GM18505 (cell line): ENCODE measurements at regions not wholly inside any gene's neighbourhood (a gene's known extent, or its start where the extent isn't known, plus 50 kb on each side); places are given as distances from the start of the nearest gene placed in this dataset.

ENCODE experiments used
- ATAC-seq: cut with Tn5 transposase; IDR thresholded peaks from one replicate; pipeline ENCODE4 v1.9.1; 2021; ENCODE audit not compliant: unreplicated experiment
- POLR2A ChIP-seq: IDR thresholded peaks from 4 replicates; pipeline ENCODE4 v1.6.1; 2011; ENCODE audit warnings: borderline replicate concordance; ENCODE audit not compliant: insufficient read depth, insufficient read length; ENCODE audit errors: extremely low read depth

DNA sequence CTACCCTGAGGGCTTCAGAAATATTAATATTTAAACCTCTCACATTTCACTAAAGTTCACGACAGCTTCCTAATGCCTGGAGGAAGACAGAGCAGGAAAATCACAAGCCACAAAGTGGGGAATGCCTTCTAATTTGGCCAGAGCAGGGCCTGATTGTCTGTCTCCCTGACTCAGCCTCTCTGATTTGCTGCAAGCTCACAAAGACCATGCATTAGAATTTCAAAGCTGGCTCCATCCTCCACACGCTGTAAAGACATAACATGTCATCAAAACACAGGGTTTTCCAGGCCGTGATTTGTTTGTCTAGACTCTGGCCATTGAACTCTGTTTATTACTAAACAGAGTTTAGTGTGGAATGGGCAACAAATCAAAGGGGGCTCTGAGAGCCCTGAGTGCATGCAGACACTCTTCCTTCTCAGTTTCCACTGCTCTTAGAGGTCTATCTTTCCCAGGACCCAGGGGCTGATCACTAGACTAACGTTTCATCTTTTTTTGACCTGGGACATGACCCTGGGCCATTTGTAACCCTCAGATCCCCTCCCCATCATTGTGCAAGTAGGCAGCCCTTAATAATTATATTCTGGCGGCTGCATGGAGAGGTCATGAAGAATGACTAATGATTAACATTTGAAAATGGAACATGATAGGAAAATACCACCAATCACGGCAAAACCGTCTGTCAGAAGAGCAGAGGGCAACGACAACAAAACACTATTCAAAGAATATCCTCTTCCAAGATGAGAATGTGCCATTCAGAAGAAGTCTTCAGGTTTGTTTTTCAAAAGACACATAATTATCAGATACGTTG lies 140.2 kb downstream of the ENC1 start:
- no peak for TF ChIP-seq POLR2A
- no peak for ATAC-seq

DNA sequence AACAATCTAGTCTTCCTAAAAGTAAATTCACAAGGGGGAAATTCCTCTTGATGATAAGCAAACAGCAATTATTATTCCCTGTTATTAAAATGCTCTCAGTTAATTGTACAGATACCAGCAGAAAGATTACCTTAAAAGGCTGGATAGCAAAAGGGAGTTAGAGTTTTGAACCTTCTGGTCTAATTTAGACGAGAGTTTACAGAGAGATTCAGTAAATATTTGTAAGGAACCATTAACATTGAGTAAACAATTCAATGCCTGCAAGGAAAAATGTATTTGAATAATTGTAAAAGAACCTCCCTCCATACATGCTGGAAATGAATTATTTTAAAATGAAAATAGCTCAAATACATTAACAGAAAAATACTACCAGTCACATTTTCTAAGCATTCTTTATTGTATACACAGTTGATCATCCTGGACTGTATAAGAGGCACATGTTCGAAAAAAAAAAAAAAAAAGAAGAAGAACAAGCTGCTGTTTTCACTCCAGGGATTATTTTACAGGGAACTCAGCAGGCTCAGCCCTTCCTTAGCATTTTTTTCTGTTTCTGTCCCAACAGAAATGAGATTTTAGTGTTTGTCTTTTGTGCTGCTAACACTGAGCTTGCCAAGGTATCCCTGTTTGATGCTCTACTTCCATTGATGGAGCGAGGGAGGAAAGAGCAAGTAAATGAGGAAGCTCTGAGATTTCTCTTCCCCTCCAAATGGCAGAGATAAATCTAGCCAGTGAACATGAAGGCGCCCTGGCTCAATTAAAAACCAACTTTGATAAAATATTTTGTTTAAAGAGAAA lies 141.1 kb downstream of the ENC1 start:
- no peak for TF ChIP-seq POLR2A
- ATAC-seq: no peak

DNA sequence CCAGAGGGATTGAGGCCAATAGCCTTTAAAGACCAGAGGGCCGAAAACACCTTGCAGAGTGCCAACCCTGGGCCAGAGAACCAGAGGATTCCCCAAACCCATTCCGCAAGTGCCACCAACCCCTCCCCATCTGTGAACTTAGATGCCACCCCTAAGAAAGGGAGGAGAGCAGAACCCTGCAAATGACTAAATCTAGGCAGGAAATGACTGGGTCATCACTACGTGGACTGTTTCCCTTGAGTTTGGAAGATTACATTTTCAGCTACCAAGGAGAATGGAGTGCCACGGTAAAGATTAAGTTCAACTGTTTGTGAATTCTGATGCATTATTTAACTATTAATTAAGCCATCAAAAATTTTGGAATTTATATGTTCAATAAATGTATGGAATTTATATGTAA lies 142.8 kb downstream of the ENC1 start:
- ATAC-seq: no peak
- TF ChIP-seq POLR2A: no peak

GRCh38 chr5:74493411-74493810 lies 147.1 kb downstream of the ENC1 start:
- ATAC-seq: no peak
- no peak for TF ChIP-seq POLR2A

DNA sequence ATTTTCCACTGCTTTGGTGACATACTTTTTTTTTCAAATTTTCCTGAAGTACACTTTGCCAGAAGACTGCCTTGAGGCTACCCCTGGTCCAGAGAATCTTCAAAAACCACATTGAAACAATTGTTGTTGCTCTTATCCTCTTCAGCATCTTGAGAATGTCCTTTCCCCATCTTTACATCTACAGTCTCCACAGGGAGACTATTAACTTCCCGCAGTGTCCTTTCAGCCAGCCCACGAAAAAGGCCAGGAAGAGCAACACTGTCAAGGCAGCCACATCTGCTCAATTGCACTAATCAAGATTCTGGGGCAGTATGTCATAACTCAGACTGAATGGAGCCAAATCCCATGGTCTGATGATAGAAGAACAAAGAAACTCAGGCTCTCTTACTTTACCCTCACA lies 148.3 kb downstream of the ENC1 start:
- ATAC-seq: no peak
- no peak for TF ChIP-seq POLR2A

DNA sequence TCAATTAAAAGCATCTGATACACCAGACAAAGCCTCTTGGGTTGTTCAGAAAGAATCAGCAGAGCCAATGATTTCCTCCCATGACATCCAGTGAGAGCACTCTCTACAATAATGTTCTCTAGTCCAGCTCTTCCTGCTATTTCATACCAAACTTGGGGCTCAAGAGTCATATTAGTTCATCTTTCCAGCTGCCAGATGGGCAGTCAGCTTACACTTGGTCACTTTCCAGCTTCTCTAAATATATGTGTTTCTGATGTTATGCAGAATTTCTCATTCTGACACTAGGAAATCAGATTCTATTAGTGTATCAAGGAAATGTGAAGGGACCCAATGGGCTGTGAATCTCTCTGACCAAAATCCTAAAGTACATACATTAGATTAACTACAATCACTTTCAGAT lies 148.9 kb downstream of the ENC1 start:
- no peak for ATAC-seq

GRCh38 chr5:74490814-74491213 lies 149.7 kb downstream of the ENC1 start:
- peak; percentile 91 for ATAC-seq
- TF ChIP-seq POLR2A: no peak

More for the DNA sequence above, 148.9 kb downstream of the ENC1 start:
- TF ChIP-seq POLR2A: no peak

DNA sequence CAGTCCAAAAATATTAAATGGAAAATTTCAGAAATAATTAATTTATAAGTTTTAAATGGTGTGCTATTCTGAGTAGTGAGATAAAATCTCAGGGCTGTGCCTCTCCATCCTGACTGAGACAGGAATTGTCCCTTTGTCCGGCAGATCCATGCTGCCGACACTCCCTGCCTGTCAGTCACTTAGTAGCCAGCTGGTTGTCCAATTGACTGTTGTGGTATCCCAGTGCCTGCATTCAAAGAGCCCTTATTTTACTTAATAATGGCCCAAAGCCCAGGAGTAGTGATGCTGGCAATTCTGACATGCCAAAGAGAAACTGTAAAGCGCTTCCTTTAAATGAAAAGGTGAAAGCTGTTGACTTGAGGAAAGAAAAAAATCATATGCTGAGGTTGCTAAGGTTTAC lies 157.5 kb downstream of the ENC1 start:
- no peak for TF ChIP-seq POLR2A
- ATAC-seq: no peak

- TF ChIP-seq POLR2A: no peak
Observed at GRCh38 chr5:74482523-74482922, 158.0 kb downstream of the ENC1 start.

GRCh38 chr5:74481357-74481756 lies 159.2 kb downstream of the ENC1 start:
- ATAC-seq: peak; percentile 62

More at GRCh38 chr5:74482523-74482922, 158.0 kb downstream of the ENC1 start:
- ATAC-seq: no peak

GRCh38 chr5:74480201-74480600 lies 160.3 kb downstream of the ENC1 start:
- no peak for TF ChIP-seq POLR2A
- no peak for ATAC-seq

- no peak for ATAC-seq
- TF ChIP-seq POLR2A: no peak
Observed at GRCh38 chr5:74478328-74478727, 162.2 kb downstream of the ENC1 start.

DNA sequence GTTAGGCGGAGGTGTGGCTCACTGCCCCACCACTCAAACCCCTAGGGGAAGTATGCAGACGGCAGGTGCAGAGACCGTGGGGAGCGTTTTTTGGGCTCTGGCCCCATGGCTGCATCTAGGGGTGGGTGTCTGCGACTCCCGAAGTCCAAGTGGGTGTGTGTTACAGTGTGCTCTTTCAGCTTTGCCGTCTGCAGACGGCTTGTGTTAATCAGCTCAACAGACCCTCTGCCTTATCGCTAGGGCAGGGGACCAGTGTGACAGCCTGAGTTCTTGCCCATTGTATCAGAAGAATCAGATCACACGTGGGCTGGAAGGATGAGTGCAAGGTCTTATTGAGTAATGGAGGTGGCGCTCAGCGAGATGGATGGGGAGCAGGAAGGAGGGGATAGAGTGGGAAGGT lies 162.8 kb downstream of the ENC1 start:
- TF ChIP-seq POLR2A: no peak
- no peak for ATAC-seq
